IPS DF 4.7 (cell line): ENCODE measurements at regions not wholly inside any gene's neighbourhood (a gene's known extent, or its start where the extent isn't known, plus 50 kb on each side); places are given as distances from the start of the nearest gene placed in this dataset.
"Not testable (repeated sequence)": the region's sequence is repeated elsewhere in the genome, so short reads cannot be mapped to it uniquely, and the experiment has no call there.

ENCODE experiments used
- DNase-seq: peaks from one replicate; pipeline ENCODE4 v3.0.0-alpha.2; 2013; ENCODE audit warnings: low spot score; ENCODE audit errors: extremely low read depth

GRCh38 chr13:59281453-59281852, 882.3 kb downstream of the DIAPH3 start:
- no peak for DNase-seq

GRCh38 chr13:59292240-59292639, 871.5 kb downstream of the DIAPH3 start:
- not testable (repeated sequence) for DNase-seq

GRCh38 chr13:59299584-59299983, 864.1 kb downstream of the DIAPH3 start:
- DNase-seq: no peak

- no peak for DNase-seq
Observed at GRCh38 chr13:59300355-59301173, 863.2 kb downstream of the DIAPH3 start.

GRCh38 chr13:59301174-59301567, 862.6 kb downstream of the DIAPH3 start:
- DNase-seq: no peak

- DNase-seq: no peak
Observed at GRCh38 chr13:59303433-59303832, 860.3 kb downstream of the DIAPH3 start.

GRCh38 chr13:59304596-59304995, 859.1 kb downstream of the DIAPH3 start:
- DNase-seq: no peak

- DNase-seq: no peak
Observed at GRCh38 chr13:59305896-59306295, 857.8 kb downstream of the DIAPH3 start.

- no peak for DNase-seq
Observed at GRCh38 chr13:59312776-59313175, 851.0 kb downstream of the DIAPH3 start.

GRCh38 chr13:59318320-59318930, 845.3 kb downstream of the DIAPH3 start:
- peak; percentile 19 for DNase-seq

GRCh38 chr13:59319276-59319675, 844.5 kb downstream of the DIAPH3 start:
- no peak for DNase-seq

- DNase-seq: no peak
Observed at GRCh38 chr13:59320021-59320420, 843.7 kb downstream of the DIAPH3 start.

- not testable (repeated sequence) for DNase-seq
Observed at GRCh38 chr13:59324401-59324800, 839.3 kb downstream of the DIAPH3 start.

GRCh38 chr13:59326717-59327116, 837.0 kb downstream of the DIAPH3 start:
- DNase-seq: no peak

- DNase-seq: no peak
Observed at GRCh38 chr13:59330764-59331163, 833.0 kb downstream of the DIAPH3 start.

- DNase-seq: no peak
Observed at GRCh38 chr13:59332966-59333365, 830.8 kb downstream of the DIAPH3 start.

- no peak for DNase-seq
Observed at GRCh38 chr13:59337070-59337469, 826.7 kb downstream of the DIAPH3 start.

- no peak for DNase-seq
Observed at GRCh38 chr13:59340151-59340550, 823.6 kb downstream of the DIAPH3 start.

- no peak for DNase-seq
Observed at GRCh38 chr13:59340581-59340980, 823.1 kb downstream of the DIAPH3 start.

- DNase-seq: no peak
Observed at GRCh38 chr13:59342400-59342799, 821.3 kb downstream of the DIAPH3 start.

- no peak for DNase-seq
Observed at GRCh38 chr13:59343132-59343531, 820.6 kb downstream of the DIAPH3 start.

- DNase-seq: no peak
Observed at GRCh38 chr13:59343993-59344822, 819.5 kb downstream of the DIAPH3 start.
